HepG2 (cell line): ENCODE measurements at regions not wholly inside any gene's neighbourhood (a gene's known extent, or its start where the extent isn't known, plus 50 kb on each side); places are given as distances from the start of the nearest gene placed in this dataset.

Experiments used
- ATAC-seq: fragments of 200-7000 bp; cut with Tn5 transposase; 3 replicates; pipeline ENCODE4 v1.9.1; 2020; ENCODE audit warnings: mild to moderate bottlenecking, moderate library complexity
- BruUV-seq: library from RNA; stranded (reverse); fragments of 400-500 nt; replicated peaks from 2 replicates; lab custom pipeline; 2021; lab: Mats Ljungman, UMichigan
- CTCF ChIA-PET: fragments of 300-600 bp; formaldehyde crosslinking; extraction: SDS; loops from one replicate; lab custom pipeline; 2021; ENCODE audit warnings: low total read pairs, inconsistent platforms, low intra/inter-chr PET ratio; lab: Yijun Ruan, JAX
- POLR2A ChIA-PET: fragments of 350-600 bp; sonication (Branson Sonifier 250); formaldehyde crosslinking; loops from one replicate; lab custom pipeline; 2020; ENCODE audit warnings: antibody characterized with exemption, inconsistent platforms; lab: Yijun Ruan, JAX
- DNase-seq: peaks from one replicate; pipeline ENCODE4 v3.0.0-alpha.2; 2015; ENCODE audit warnings: low spot score
- FAIRE-seq: peaks from 3 replicates; lab custom pipeline; 2011; peaks lifted over from hg19 to GRCh38; lab: Jason Lieb, UNC
- H2AFZ ChIP-seq: one replicate; pipeline ENCODE4 v1.6.1; 2011; ENCODE audit warnings: low read length, inconsistent platforms
- H3K27ac ChIP-seq: fragments of 300-600 bp; 3 replicates; pipeline ENCODE4 v1.8.0; 2011; ENCODE audit warnings: mixed run types, mild to moderate bottlenecking, mixed read lengths, low read length, inconsistent platforms; ENCODE audit not compliant: insufficient read depth; ENCODE audit errors: extremely low read length
- H3K27me3 ChIP-seq, 2 experiments: fragments of 200-600 bp in 1 of 2; 2 replicates in 1 of 2; 3 replicates in 1 of 2; pipeline versions ENCODE4 v1.6.0 to v1.8.0; 2011; ENCODE audit warnings: low read length in 2 of 2, mild to moderate bottlenecking in 2 of 2, moderate library complexity in 2 of 2, inconsistent platforms in 1 of 2; ENCODE audit not compliant: insufficient read depth in 2 of 2, control insufficient read depth in 1 of 2
- H3K36me3 ChIP-seq, 2 experiments: fragments of 200-600 bp in 1 of 2; replicated peaks in 1 of 2; 2 replicates in 1 of 2; 3 replicates in 1 of 2; pipeline versions ENCODE4 v1.5.1 to v1.8.0; 2011; ENCODE audit warnings: low read length in 2 of 2, inconsistent platforms in 1 of 2; ENCODE audit not compliant: insufficient read depth in 2 of 2, control insufficient read depth in 1 of 2
- H3K4me1 ChIP-seq: 2 replicates; pipeline ENCODE4 v1.5.1; 2012; ENCODE audit warnings: low read length, inconsistent platforms; ENCODE audit not compliant: insufficient read depth
- H3K4me2 ChIP-seq: 2 replicates; pipeline ENCODE4 v1.6.0; 2011; ENCODE audit warnings: low read depth, low read length, inconsistent platforms
- H3K4me3 ChIP-seq, 3 experiments: fragments of 200-600 bp in 1 of 3; sonication (generic), shearing (Covaris generic) in 1 of 3; replicated peaks in 1 of 3; 2 replicates each; pipeline ENCODE4 v1.5.1; 2011 to 2016; ENCODE audit warnings: low read length in 3 of 3, inconsistent platforms in 2 of 3, low read depth in 2 of 3, mild to moderate bottlenecking in 2 of 3, control low read depth in 1 of 3, mixed read lengths in 1 of 3; ENCODE audit not compliant: insufficient read depth in 1 of 3
- H3K79me2 ChIP-seq: one replicate; pipeline ENCODE4 v1.6.1; 2011; ENCODE audit warnings: low read length, inconsistent platforms; ENCODE audit not compliant: insufficient read depth
- H3K9ac ChIP-seq: 2 replicates; pipeline ENCODE4 v1.6.0; 2011; ENCODE audit warnings: mild to moderate bottlenecking, low read depth, low read length, inconsistent platforms; ENCODE audit not compliant: insufficient read depth
- H3K9me3 ChIP-seq: 2 replicates; pipeline ENCODE4 v1.5.1; 2012; ENCODE audit warnings: mild to moderate bottlenecking, low read length
- H4K20me1 ChIP-seq: 2 replicates; pipeline ENCODE4 v1.6.0; 2011; ENCODE audit warnings: inconsistent platforms, mild to moderate bottlenecking, low read length, moderate library complexity; ENCODE audit not compliant: insufficient read depth
- DNMT3B ChIP-seq: conservative IDR thresholded peaks from 2 replicates; pipeline ENCODE4 v1.6.1; 2016; ENCODE audit warnings: missing biosample characterization, control low read depth
- GLMP ChIP-seq: sonication (generic); formaldehyde crosslinking; IDR thresholded peaks from 2 replicates; pipeline ENCODE4 v1.9.0; 2021; ENCODE audit warnings: missing genetic modification reagents, mild to moderate bottlenecking, borderline replicate concordance
- GPBP1L1 ChIP-seq: sonication (generic); formaldehyde crosslinking; IDR thresholded peaks from 2 replicates; pipeline ENCODE4 v1.5.0; 2020; ENCODE audit warnings: mild to moderate bottlenecking, missing genetic modification reagents
- KDM6A ChIP-seq: IDR thresholded peaks from 2 replicates; pipeline ENCODE4 v1.6.1; 2016; ENCODE audit warnings: low read depth
- MAF1 ChIP-seq: sonication (generic); formaldehyde crosslinking; IDR thresholded peaks from 2 replicates; pipeline ENCODE4 v1.5.0; 2020; ENCODE audit warnings: missing genetic modification reagents, borderline replicate concordance
- MATR3 ChIP-seq: sonication (generic); formaldehyde crosslinking; IDR thresholded peaks from 2 replicates; pipeline ENCODE4 v1.4.0; 2020; ENCODE audit warnings: missing genetic modification reagents
- MIER3 ChIP-seq: IDR thresholded peaks from 2 replicates; pipeline ENCODE4 v1.6.1; 2016; ENCODE audit warnings: missing compliant biosample characterization, borderline replicate concordance
- NFIB ChIP-seq: sonication (generic); formaldehyde crosslinking; IDR thresholded peaks from 2 replicates; pipeline ENCODE4 v1.9.0; 2021; ENCODE audit warnings: missing genetic modification reagents, mild to moderate bottlenecking, borderline replicate concordance
- NPAS2 ChIP-seq: sonication (generic); formaldehyde crosslinking; IDR thresholded peaks from 2 replicates; pipeline ENCODE4 v1.8.0; 2022; ENCODE audit warnings: mild to moderate bottlenecking, missing genetic modification reagents, borderline replicate concordance
- NR1H2 ChIP-seq: sonication (generic); formaldehyde crosslinking; IDR thresholded peaks from 2 replicates; pipeline ENCODE4 v1.8.1; 2022; ENCODE audit warnings: low read depth, missing genetic modification reagents, borderline replicate concordance
- TEAD3 ChIP-seq: optimal IDR thresholded peaks from 2 replicates; pipeline ENCODE3; 2016; ENCODE audit warnings: borderline replicate concordance
- TFAP4 ChIP-seq: sonication (generic); IDR thresholded peaks from 2 replicates; pipeline ENCODE4 v1.6.1; 2016; ENCODE audit warnings: low read depth, borderline replicate concordance
- TOE1 ChIP-seq: sonication (generic); formaldehyde crosslinking; IDR thresholded peaks from 2 replicates; pipeline ENCODE4 v1.4.0; 2020; ENCODE audit warnings: mild to moderate bottlenecking, missing genetic modification reagents
- TP53 ChIP-seq: sonication (generic); formaldehyde crosslinking; conservative IDR thresholded peaks from 2 replicates; pipeline ENCODE4 v1.4.0; 2020; ENCODE audit warnings: missing genetic modification reagents
- ZNF263 ChIP-seq: sonication (generic); formaldehyde crosslinking; IDR thresholded peaks from 2 replicates; pipeline ENCODE4 v1.4.0; 2020; ENCODE audit warnings: missing genetic modification reagents
- ZNF496 ChIP-seq: sonication (generic); formaldehyde crosslinking; IDR thresholded peaks from 2 replicates; pipeline ENCODE4 v1.8.1; 2023; ENCODE audit warnings: mild to moderate bottlenecking, moderate library complexity, missing genetic modification reagents; ENCODE audit not compliant: insufficient replicate concordance
- WGBS: methylation state at CpG from one replicate; pipeline ENCODE4 v1.1.6; 2017; ENCODE audit warnings: low lambda C conversion rate; 5-methylcytosine and 5-hydroxymethylcytosine counted together
- in situ Hi-C: cut with HindIII; loops from 2 replicates; pipeline ENCODE4 v1.10.0; 2017; ENCODE audit warnings: low pct_unique_long_range_greater_than_20kb; ENCODE audit not compliant: extremely low pct_ligation_motif_present
- intact Hi-C: fragments of 100-400 bp; cut with micrococcal nuclease; formaldehyde crosslinking; loops from one replicate; pipeline ENCODE4 v1.10.0; 2022; ENCODE audit not compliant: unreplicated experiment

GRCh38 chr12:88994971-88995370 lies 357.3 kb downstream of the DUSP6 start:
- Histone ChIP-seq H3K36me3 (no peaks in the 10 kb centered on the region), H3K27me3 (no peaks in the 10 kb centered on the region; a peak in 1 of 5 replicates), H3K79me2 (no peaks in the 10 kb centered on the region), H3K4me1 (no peaks in the 10 kb centered on the region), H3K4me2 (no peak overlapping the region), H4K20me1 (no peaks in the 10 kb centered on the region), H2AFZ (no peak overlapping the region), H3K9ac (no peak overlapping the region), H3K4me3 (no peak overlapping the region), H3K9me3 (no peaks in the 10 kb centered on the region), H3K27ac (no peak overlapping the region)
- DNase-seq (no peak), FAIRE-seq (no peak), ATAC-seq (no peak)
- BruUV-seq = no TSS peak
- ChIA-PET CTCF (no interaction called here), POLR2A (no interaction called here)
- TF ChIP-seq MAF1 (CRISPR knock-in tag) (no peak), GPBP1L1 (CRISPR knock-in tag) (no peak), ZNF263 (no peak), MATR3 (CRISPR knock-in tag) (no peak)
- in situ Hi-C loops (loop anchor here (25.0 kb wide), 1 partner anchor 858 kb away; the partner anchor contains the start of genes CEP290 and TMTC3), intact Hi-C loops (loop anchor here (5.0 kb wide), 3 partner anchors 138 to 883 kb away; no protein-coding TSS in a partner anchor)
- 0% methylated on average over 1 of the region's 1 CpG for WGBS

- FAIRE-seq (no peak), DNase-seq (no peak), ATAC-seq (no peak)
- Histone ChIP-seq H3K4me3 (no peak overlapping the region), H4K20me1 (no peaks in the 10 kb centered on the region), H2AFZ (no peak overlapping the region), H3K9me3 (no peaks in the 10 kb centered on the region), H3K4me1 (no peaks in the 10 kb centered on the region), H3K79me2 (no peaks in the 10 kb centered on the region), H3K27me3 (no peaks in the 10 kb centered on the region; a peak in 1 of 5 replicates), H3K27ac (no peak overlapping the region), H3K9ac (no peak overlapping the region), H3K4me2 (no peak overlapping the region), H3K36me3 (no peaks in the 10 kb centered on the region)
- in situ Hi-C loops (loop anchor here (25.0 kb wide), 1 partner anchor 857 kb away; the partner anchor contains the start of genes CEP290 and TMTC3), intact Hi-C loops (loop anchor here (5.0 kb wide), 3 partner anchors 137 to 882 kb away; no protein-coding TSS in a partner anchor)
- BruUV-seq = no TSS peak
- POLR2A ChIA-PET = no interaction called here
- CTCF ChIA-PET = no interaction called here
- WGBS = 59% methylated on average over 2 of the region's 2 CpGs
- TF ChIP-seq TFAP4 (no peak), TEAD3 (CRISPR knock-in tag) (no peak), TOE1 (CRISPR knock-in tag) (no peak), NR1H2 (CRISPR knock-in tag) (no peak), MIER3 (CRISPR knock-in tag) (no peak), KDM6A (CRISPR knock-in tag) (no peak), DNMT3B (CRISPR knock-in tag) (no peak), TP53 (CRISPR knock-in tag) (no peak), ZNF496 (CRISPR knock-in tag) (no peak), NPAS2 (CRISPR knock-in tag) (no peak), GLMP (no peak), NFIB (CRISPR knock-in tag) (no peak)
Observed at GRCh38 chr12:88994537-88994936, 357.8 kb downstream of the DUSP6 start.
